H9 (cell line): ENCODE measurements at regions not wholly inside any gene's neighbourhood (a gene's known extent, or its start where the extent isn't known, plus 50 kb on each side); places are given as distances from the start of the nearest gene placed in this dataset.

Experiments used
- DNase-seq: peaks from one replicate; pipeline ENCODE4 v3.0.0-alpha.2; 2017
- H2AFZ ChIP-seq: one replicate; pipeline ENCODE4 v1.6.1; 2013; ENCODE audit warnings: mild to moderate bottlenecking, low read length, control low read depth, moderate library complexity
- H2AK5ac ChIP-seq: 2 replicates; pipeline ENCODE4 v1.6.1; 2013; ENCODE audit warnings: low read length, control low read depth, mixed read lengths; ENCODE audit not compliant: insufficient read length
- H2BK120ac ChIP-seq: one replicate; pipeline ENCODE4 v1.6.1; 2013; ENCODE audit warnings: low read depth, mild to moderate bottlenecking, low read length, control low read depth, inconsistent platforms; ENCODE audit not compliant: poor library complexity, severe bottlenecking
- H2BK12ac ChIP-seq: 2 replicates; pipeline ENCODE4 v1.6.1; 2013; ENCODE audit warnings: low read length, control low read depth, mixed read lengths, low read depth; ENCODE audit not compliant: insufficient read length
- H2BK15ac ChIP-seq: 2 replicates; pipeline ENCODE4 v1.6.1; 2013; ENCODE audit warnings: low read depth, low read length, control low read depth
- H2BK20ac ChIP-seq: one replicate; pipeline ENCODE4 v1.6.1; 2013; ENCODE audit warnings: low read depth, mild to moderate bottlenecking, low read length, control low read depth, inconsistent platforms; ENCODE audit not compliant: poor library complexity, severe bottlenecking
- H2BK5ac ChIP-seq: 2 replicates; pipeline ENCODE4 v1.6.1; 2013; ENCODE audit warnings: low read length, control low read depth, mixed read lengths; ENCODE audit not compliant: insufficient read length
- H3K14ac ChIP-seq: 2 replicates; pipeline ENCODE4 v1.6.1; 2013; ENCODE audit warnings: low read length, control low read depth; ENCODE audit not compliant: insufficient read depth
- H3K18ac ChIP-seq: 2 replicates; pipeline ENCODE4 v1.6.1; 2013; ENCODE audit warnings: low read depth, mild to moderate bottlenecking, mixed read lengths, low read length, control low read depth; ENCODE audit not compliant: insufficient read length
- H3K23ac ChIP-seq: 2 replicates; pipeline ENCODE4 v1.6.1; 2013; ENCODE audit warnings: low read length, control low read depth, mixed read lengths, low read depth; ENCODE audit not compliant: insufficient read length
- H3K23me2 ChIP-seq: 2 replicates; pipeline ENCODE4 v1.6.1; 2013; ENCODE audit warnings: low read depth, mild to moderate bottlenecking, mixed read lengths, low read length, control low read depth; ENCODE audit not compliant: insufficient read length, poor library complexity, severe bottlenecking
- H3K27ac ChIP-seq: 2 replicates; pipeline ENCODE4 v1.5.1; 2013; ENCODE audit warnings: low read length, control low read depth, mixed read lengths, low read depth; ENCODE audit not compliant: insufficient read length
- H3K27me3 ChIP-seq: 2 replicates; pipeline ENCODE4 v1.6.1; 2013; ENCODE audit warnings: low read length, control low read depth, inconsistent platforms; ENCODE audit not compliant: insufficient read depth
- H3K4ac ChIP-seq: 2 replicates; pipeline ENCODE4 v1.6.1; 2013; ENCODE audit warnings: low read depth, mild to moderate bottlenecking, control low read depth, inconsistent platforms, low read length, moderate library complexity
- H3K4me1 ChIP-seq: 2 replicates; pipeline ENCODE4 v1.6.1; 2013; ENCODE audit warnings: low read length, control low read depth, inconsistent platforms; ENCODE audit not compliant: insufficient read depth
- H3K4me2 ChIP-seq: 2 replicates; pipeline ENCODE4 v1.6.1; 2013; ENCODE audit warnings: low read length, control low read depth, mixed read lengths; ENCODE audit not compliant: insufficient read length, insufficient read depth
- H3K56ac ChIP-seq: 2 replicates; pipeline ENCODE4 v1.6.1; 2013; ENCODE audit warnings: low read depth, mild to moderate bottlenecking, mixed read lengths, low read length, control low read depth; ENCODE audit not compliant: insufficient read length
- H3K79me1 ChIP-seq: 2 replicates; pipeline ENCODE4 v1.6.1; 2013; ENCODE audit warnings: low read depth, mild to moderate bottlenecking, moderate library complexity, low read length, control low read depth, inconsistent platforms; ENCODE audit not compliant: insufficient read depth, poor library complexity, severe bottlenecking
- H3K79me2 ChIP-seq: 2 replicates; pipeline ENCODE4 v1.6.1; 2013; ENCODE audit warnings: low read length, control low read depth, inconsistent platforms; ENCODE audit not compliant: insufficient read depth
- H3K9ac ChIP-seq: 2 replicates; pipeline ENCODE4 v1.6.1; 2013; ENCODE audit warnings: low read length, control low read depth, mixed read lengths; ENCODE audit not compliant: insufficient read length; ENCODE audit errors: extremely low read depth
- H3K9me3 ChIP-seq: one replicate; pipeline ENCODE4 v1.6.1; 2013; ENCODE audit warnings: low read depth, low read length, inconsistent platforms; ENCODE audit not compliant: control insufficient read depth
- H3T11ph ChIP-seq: one replicate; pipeline ENCODE4 v1.6.1; 2013; ENCODE audit warnings: mild to moderate bottlenecking, low read length, control low read depth, inconsistent platforms
- H4K20me1 ChIP-seq: one replicate; pipeline ENCODE4 v1.6.1; 2013; ENCODE audit not compliant: control insufficient read depth, insufficient read length, insufficient read depth
- H4K5ac ChIP-seq: 2 replicates; pipeline ENCODE4 v1.6.1; 2013; ENCODE audit warnings: low read depth, mild to moderate bottlenecking, mixed read lengths, low read length, control low read depth; ENCODE audit not compliant: insufficient read length
- H4K8ac ChIP-seq: replicated peaks from 2 replicates; pipeline ENCODE4 v1.6.1; 2013; ENCODE audit warnings: low read length, control low read depth, mixed read lengths, low read depth; ENCODE audit not compliant: insufficient read length
- H4K91ac ChIP-seq: 2 replicates; pipeline ENCODE4 v1.6.1; 2013; ENCODE audit warnings: low read depth, mild to moderate bottlenecking, moderate library complexity, mixed read lengths, low read length, control low read depth; ENCODE audit not compliant: insufficient read length
- H3K27ac Mint-ChIP-seq, 3 experiments: 2 replicates in 2 of 3; 3 replicates in 1 of 3; pipeline ENCODE4 v1.8.0; 2020 to 2021; ENCODE audit warnings: mixed read lengths in 3 of 3, mild to moderate bottlenecking in 1 of 3, moderate library complexity in 1 of 3
- H3K27me3 Mint-ChIP-seq: 2 replicates; pipeline ENCODE4 v1.8.0; 2021; ENCODE audit warnings: low read depth, mild to moderate bottlenecking, moderate library complexity, mixed read lengths
- H3K36me3 Mint-ChIP-seq, 3 experiments: 2 replicates in 2 of 3; 3 replicates in 1 of 3; pipeline ENCODE4 v1.8.0; 2020 to 2021; ENCODE audit warnings: low read depth in 3 of 3, mixed read lengths in 3 of 3; ENCODE audit not compliant: insufficient read depth in 1 of 3
- H3K4me1 Mint-ChIP-seq, 2 experiments: 2 replicates each; pipeline ENCODE4 v1.8.0; 2020; ENCODE audit warnings: mixed read lengths in 2 of 2
- H3K4me3 Mint-ChIP-seq, 2 experiments: 2 replicates in 1 of 2; 3 replicates in 1 of 2; pipeline ENCODE4 v1.8.0; 2020 to 2021; ENCODE audit warnings: mild to moderate bottlenecking in 2 of 2, mixed read lengths in 2 of 2, moderate library complexity in 1 of 2
- H3K9me3 Mint-ChIP-seq, 2 experiments: 2 replicates in 1 of 2; 3 replicates in 1 of 2; pipeline ENCODE4 v1.8.0; 2020; ENCODE audit warnings: mild to moderate bottlenecking in 2 of 2, mixed read lengths in 2 of 2, moderate library complexity in 1 of 2
- CTCF ChIP-seq: fragments of 200-600 bp; sonication (generic); conservative IDR thresholded peaks from 3 replicates; pipeline ENCODE4 v1.8.0; 2021; ENCODE audit warnings: antibody characterized with exemption, mild to moderate bottlenecking
- WGBS: extraction: QIAGEN DNeasy Blood & Tissue Kit; methylation state at CpG from one replicate; pipeline ENCODE4 v1.1.7; 2013; ENCODE audit warnings: missing lambda C conversion rate, low lambda C conversion rate, mixed read lengths; ENCODE audit not compliant: insufficient read length; ENCODE audit errors: extremely low coverage; 5-methylcytosine and 5-hydroxymethylcytosine counted together

GRCh38 chr14:81811705-81812269, 278.1 kb upstream of the SEL1L start:
- WGBS: no CpG with 5 or more reads among the region's 7 CpGs
- Histone ChIP-seq H2AFZ (no peak overlapping the region), H3K56ac (no peak overlapping the region), H3K23ac (no peak overlapping the region), H2BK15ac (no peak overlapping the region), H4K8ac (no peak overlapping the region), H2AK5ac (no peak overlapping the region), H2BK120ac (no peak overlapping the region), H3T11ph (no peak overlapping the region), H3K79me1 (no peaks in the 10 kb centered on the region), H3K9ac (no peak overlapping the region), H4K91ac (no peak overlapping the region), H4K5ac (no peak overlapping the region), H2BK5ac (no peak overlapping the region), H4K20me1 (no peaks in the 10 kb centered on the region), H3K79me2 (no peaks in the 10 kb centered on the region), H3K23me2 (no peaks in the 10 kb centered on the region), H3K4me2 (no peak overlapping the region), H3K27ac (no peak overlapping the region), H3K4me1 (no peaks in the 10 kb centered on the region; the same call in 1 of the 2 replicates), H3K14ac (no peak overlapping the region), H3K27me3 (no peaks in the 10 kb centered on the region), H3K18ac (no peak overlapping the region), H2BK12ac (no peak overlapping the region), H3K9me3 (no peaks in the 10 kb centered on the region), H2BK20ac (no peak overlapping the region), H3K4ac (no peak overlapping the region)
- DNase-seq: no peak
- Mint-ChIP-seq H3K4me3 (no peak overlapping the region), H3K27ac (peak overlapping the region; percentile 31 to 78 (median 42); a peak in 4 of 7 replicates), H3K36me3 (no peaks in the 10 kb centered on the region; a peak in 1 of 7 replicates), H3K9me3 (no peaks in the 10 kb centered on the region; a peak in 1 of 5 replicates), H3K27me3 (no peaks in the 10 kb centered on the region; the same call in 1 of the 2 replicates), H3K4me1 (peaks cover 19 to 22% of the 10 kb centered on the region in 2 experiments)
- TF ChIP-seq CTCF: no peak
